22Rv1 (cell line): ENCODE measurements at regions not wholly inside any gene's neighbourhood (a gene's known extent, or its start where the extent isn't known, plus 50 kb on each side); places are given as distances from the start of the nearest gene placed in this dataset.

Experiments used
- H3K27ac ChIP-seq: fragments of 450-650 bp; 2 replicates; pipeline ENCODE4 v1.5.1; 2017
- CTCF ChIP-seq: fragments of 450-650 bp; IDR thresholded peaks from 2 replicates; pipeline ENCODE4 v1.5.1; 2017; ENCODE audit warnings: mild to moderate bottlenecking
- ZFX ChIP-seq: fragments of 450-650 bp; IDR thresholded peaks from 2 replicates; pipeline ENCODE4 v1.6.1; 2017; ENCODE audit warnings: antibody characterized with exemption, borderline replicate concordance

- TF ChIP-seq CTCF, result no peak
- no peak for TF ChIP-seq ZFX
- no peak overlapping the region for H3K27ac ChIP-seq
Measured at GRCh38 chr6:93498713-93499112, 79.4 kb upstream of the EPHA7 start.

- no peak overlapping the region for H3K27ac ChIP-seq
- TF ChIP-seq CTCF, result no peak
- no peak for TF ChIP-seq ZFX
Measured at GRCh38 chr6:93496548-93496947, 77.2 kb upstream of the EPHA7 start.

- no peak overlapping the region for H3K27ac ChIP-seq
- no peak for TF ChIP-seq ZFX
- no peak for TF ChIP-seq CTCF
Measured at GRCh38 chr6:93494057-93494456, 74.7 kb upstream of the EPHA7 start.

GRCh38 chr6:93474733-93475179 lies 55.4 kb upstream of the EPHA7 start:
- H3K27ac ChIP-seq, result no peak overlapping the region
- no peak for TF ChIP-seq ZFX
- no peak for TF ChIP-seq CTCF

GRCh38 chr6:93471281-93471680 lies 51.9 kb upstream of the EPHA7 start:
- H3K27ac ChIP-seq, result no peak overlapping the region
- no peak for TF ChIP-seq ZFX
- no peak for TF ChIP-seq CTCF
